ENCODE measurements at regions not wholly inside any gene's neighbourhood (a gene's known extent, or its start where the extent isn't known, plus 50 kb on each side); places are given as distances from the start of the nearest gene placed in this dataset.

DNA sequence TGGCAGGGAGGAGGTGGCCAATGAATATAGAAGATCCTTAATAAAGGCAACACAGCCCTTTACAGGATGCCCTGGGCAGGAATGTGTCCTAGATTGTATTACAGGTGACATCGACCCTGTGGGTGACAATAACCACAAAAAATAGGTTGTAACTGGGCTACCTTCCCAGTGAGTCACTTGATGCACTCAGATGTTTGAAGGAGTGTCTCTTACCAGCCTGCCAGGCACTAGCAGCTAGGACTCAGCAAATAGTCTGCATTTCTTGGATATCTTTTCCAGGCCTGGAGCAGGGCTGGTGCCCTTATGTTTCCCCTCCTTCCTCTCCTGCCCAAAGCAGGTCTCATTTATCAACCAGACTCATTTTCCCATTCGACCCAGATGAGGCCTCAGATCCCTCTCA, 50.9 kb upstream of the TMEM164 start:
- no peaks in the 10 kb centered on the region for H3K9me3 ChIP-seq (ENCODE audit: control insufficient read depth, insufficient read depth, low read length)
- H3K27me3 ChIP-seq (ENCODE audit: control insufficient read depth, insufficient read depth, low read length) = no peaks in the 10 kb centered on the region
- H3K4me3 ChIP-seq (ENCODE audit: low read length) = no peak overlapping the region
- DNase-seq (ENCODE audit: low read depth, low spot score) = no peak
- no peaks in the 10 kb centered on the region for H3K36me3 ChIP-seq (ENCODE audit: control insufficient read depth, insufficient read depth, low read length)
- no peak overlapping the region for H3K27ac ChIP-seq (ENCODE audit: low read length)
- no CpG with 5 or more reads among the region's 2 CpGs for WGBS (ENCODE audit: insufficient coverage, insufficient read length)
- no peaks in the 10 kb centered on the region for H3K4me1 ChIP-seq (ENCODE audit: control insufficient read depth, insufficient read depth, low read length)

DNA sequence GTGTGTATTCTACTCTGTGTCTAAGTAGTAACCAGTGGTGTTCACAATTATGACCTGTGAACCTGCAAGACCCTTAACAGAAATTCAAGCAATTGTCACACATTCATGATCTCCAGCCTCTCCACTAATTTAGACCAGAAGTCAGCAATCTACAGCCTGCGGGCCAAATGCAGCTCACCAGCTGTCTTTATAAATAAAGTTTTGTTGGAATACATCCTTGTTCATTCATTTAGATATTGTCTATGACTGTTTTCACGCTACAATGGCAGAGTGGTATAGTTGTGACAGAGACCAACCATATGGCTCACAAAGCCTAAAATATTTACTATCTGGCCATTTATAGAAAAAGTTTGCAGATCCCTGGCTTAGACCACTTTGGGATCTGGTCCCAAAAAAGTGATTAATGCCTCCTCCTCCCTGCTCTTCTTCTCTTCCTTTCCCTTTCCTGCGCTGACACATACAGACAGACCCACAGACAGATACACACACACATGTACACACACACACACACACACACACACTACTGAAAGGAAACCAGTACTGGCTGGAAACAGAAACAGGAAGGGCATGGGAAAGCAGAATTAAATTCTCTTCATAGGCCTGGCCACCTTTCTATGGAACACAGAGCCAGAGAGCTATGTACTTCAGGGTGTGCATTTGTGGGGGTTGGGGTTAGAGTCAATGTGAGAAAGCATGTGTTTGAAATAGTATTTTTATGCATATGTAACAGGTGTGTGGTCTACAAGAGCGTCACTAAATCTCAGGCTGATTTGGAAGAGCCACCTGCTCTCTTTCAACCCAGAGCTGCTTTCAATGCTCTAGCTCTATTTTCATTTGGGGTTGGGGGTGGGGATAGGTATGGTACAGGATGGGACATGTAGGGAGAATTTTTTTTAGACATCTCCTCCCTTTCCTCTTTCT, 49.7 kb upstream of the TMEM164 start:
- Histone ChIP-seq H3K9me3 (ENCODE audit: control insufficient read depth, insufficient read depth, low read length) (no peaks in the 10 kb centered on the region), H3K4me3 (ENCODE audit: low read length) (no peak overlapping the region), H3K36me3 (ENCODE audit: control insufficient read depth, insufficient read depth, low read length) (no peaks in the 10 kb centered on the region), H3K27me3 (ENCODE audit: control insufficient read depth, insufficient read depth, low read length) (no peaks in the 10 kb centered on the region), H3K27ac (ENCODE audit: low read length) (no peak overlapping the region), H3K4me1 (ENCODE audit: control insufficient read depth, insufficient read depth, low read length) (no peaks in the 10 kb centered on the region)
- DNase-seq (ENCODE audit: low read depth, low spot score) = no peak
- no CpG with 5 or more reads among the region's 4 CpGs for WGBS (ENCODE audit: insufficient coverage, insufficient read length)
